Liver (tissue), 8 donors: ENCODE measurements at regions not wholly inside any gene's neighbourhood (a gene's known extent, or its start where the extent isn't known, plus 50 kb on each side); places are given as distances from the start of the nearest gene placed in this dataset.

Source experiments
- DNase-seq: peaks from one replicate; pipeline ENCODE4 v3.0.0-alpha.2; 2017; ENCODE audit warnings: low spot score
- H3K27ac ChIP-seq, 2 donors: one replicate each; pipeline ENCODE4 v1.7.0; 2013; ENCODE audit warnings: inconsistent platforms in 2 of 2, low read length in 2 of 2, control low read depth in 1 of 2, low read depth in 1 of 2, mild to moderate bottlenecking in 1 of 2
- H3K27me3 ChIP-seq, 4 donors: one replicate each; pipeline versions ENCODE4 v1.6.1 to v1.7.0; 2013; ENCODE audit warnings: low read length in 3 of 4, inconsistent platforms in 1 of 4, mild to moderate bottlenecking in 1 of 4, moderate library complexity in 1 of 4; ENCODE audit not compliant: control insufficient read depth in 4 of 4, insufficient read depth in 4 of 4
- H3K36me3 ChIP-seq, 4 donors: one replicate each; pipeline versions ENCODE4 v1.6.1 to v1.7.0; 2013; ENCODE audit warnings: low read length in 3 of 4, mild to moderate bottlenecking in 3 of 4, low read depth in 1 of 4, moderate library complexity in 1 of 4; ENCODE audit not compliant: control insufficient read depth in 4 of 4, insufficient read depth in 3 of 4
- H3K4me1 ChIP-seq, 4 donors: one replicate each; pipeline versions ENCODE4 v1.6.1 to v1.7.0; 2013; ENCODE audit warnings: low read length in 3 of 4, mild to moderate bottlenecking in 3 of 4, moderate library complexity in 1 of 4; ENCODE audit not compliant: control insufficient read depth in 4 of 4, insufficient read depth in 4 of 4
- H3K4me3 ChIP-seq, 3 donors: one replicate each; pipeline versions ENCODE4 v1.6.1 to v1.7.0; 2013; ENCODE audit warnings: low read length in 3 of 3, control low read depth in 1 of 3, low read depth in 1 of 3, mild to moderate bottlenecking in 1 of 3
- H3K9ac ChIP-seq, 2 donors: one replicate each; pipeline ENCODE4 v1.7.0; 2013; ENCODE audit warnings: low read length in 2 of 2, mild to moderate bottlenecking in 2 of 2, moderate library complexity in 2 of 2, control low read depth in 1 of 2, low read depth in 1 of 2
- H3K9me3 ChIP-seq, 4 donors: one replicate each; pipeline versions ENCODE4 v1.6.1 to v1.7.0; 2013; ENCODE audit warnings: low read length in 3 of 4; ENCODE audit not compliant: control insufficient read depth in 4 of 4
- ATF3 ChIP-seq: IDR thresholded peaks from 2 replicates; pipeline ENCODE4 v1.6.1; 2016; ENCODE audit warnings: antibody characterized with exemption
- FOXA1 ChIP-seq: IDR thresholded peaks from 2 replicates; pipeline ENCODE4 v1.6.1; 2016; ENCODE audit warnings: antibody characterized with exemption
- GABPA ChIP-seq, 2 donors: IDR thresholded peaks in 1 of 2; conservative IDR thresholded peaks in 1 of 2; 2 replicates each; pipeline ENCODE4 v1.6.1; 2016; ENCODE audit warnings: antibody characterized with exemption in 2 of 2, mild to moderate bottlenecking in 1 of 2, moderate library complexity in 1 of 2
- HNF4A ChIP-seq, 2 donors: conservative IDR thresholded peaks; 2 replicates each; pipeline ENCODE4 v1.6.1; 2016; ENCODE audit warnings: antibody characterized with exemption in 2 of 2, mild to moderate bottlenecking in 2 of 2
- JUND ChIP-seq, 2 donors: IDR thresholded peaks; 2 replicates each; pipeline ENCODE4 v1.6.1; 2016; ENCODE audit warnings: antibody characterized with exemption in 2 of 2
- MAX ChIP-seq: IDR thresholded peaks from 2 replicates; pipeline ENCODE4 v1.6.1; 2016; ENCODE audit warnings: antibody characterized with exemption
- NR2F2 ChIP-seq: IDR thresholded peaks from 2 replicates; pipeline ENCODE4 v1.6.1; 2016; ENCODE audit warnings: antibody characterized with exemption
- RAD21 ChIP-seq, 2 donors: IDR thresholded peaks; 2 replicates each; pipeline ENCODE4 v1.6.1; 2016; ENCODE audit warnings: antibody characterized with exemption in 2 of 2, mild to moderate bottlenecking in 2 of 2
- WGBS: extraction: QIAGEN DNeasy Blood & Tissue Kit; methylation state at CpG from one replicate; pipeline ENCODE4 v1.1.7; 2013; 5-methylcytosine and 5-hydroxymethylcytosine counted together
- TF ChIP-seq, protein P1 (sequence below): fragments of 150-350 bp; IDR thresholded peaks from 2 replicates; pipeline ENCODE4 v1.5.1; 2017; ENCODE audit warnings: improper control_type of control experiment, low read depth, low read length; ENCODE audit not compliant: missing input control
- donor health status: healthy.
- donor health status: healthy.
- donor health status: healthy.
- donor health status: healthy.
- donor health status: healthy.

DNA sequence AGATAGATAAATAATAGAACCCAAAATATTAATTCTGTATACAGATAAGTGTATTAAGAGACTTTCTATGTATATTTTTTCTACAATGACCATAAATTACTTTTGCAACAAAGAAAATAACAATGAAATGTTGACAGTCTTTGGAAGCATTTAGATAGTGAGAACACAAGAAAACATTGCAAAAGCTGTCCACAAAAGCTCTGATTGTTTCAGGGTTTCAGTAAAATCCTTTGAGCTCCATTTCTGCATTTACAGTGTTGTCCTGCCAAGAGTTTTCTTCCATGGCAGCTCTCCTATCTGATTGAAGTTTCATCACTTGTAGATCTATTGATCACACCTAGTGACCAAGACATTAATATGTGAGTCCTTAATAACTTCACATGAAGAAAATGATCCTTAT is 321.8 kb downstream of the GPR37 start:
- Histone ChIP-seq H3K4me3 (no peak overlapping the region), H3K27ac (no peak overlapping the region), H3K9me3 (no peaks in the 10 kb centered on the region), H3K4me1 (no peaks in the 10 kb centered on the region), H3K9ac (no peak overlapping the region), H3K36me3 (no peaks in the 10 kb centered on the region), H3K27me3 (no peaks in the 10 kb centered on the region)
- no peak for DNase-seq
- TF ChIP-seq GABPA (IDR thresholded peaks at IDR 0.05 in 1 of 2, conservative IDR thresholded peaks at IDR 0.05 in 1 of 2) (no peak), MAX (no peak), JUND (IDR thresholded peaks at IDR 0.05) (no peak), NR2F2 (no peak), RAD21 (IDR thresholded peaks at IDR 0.05) (no peak)

DNA sequence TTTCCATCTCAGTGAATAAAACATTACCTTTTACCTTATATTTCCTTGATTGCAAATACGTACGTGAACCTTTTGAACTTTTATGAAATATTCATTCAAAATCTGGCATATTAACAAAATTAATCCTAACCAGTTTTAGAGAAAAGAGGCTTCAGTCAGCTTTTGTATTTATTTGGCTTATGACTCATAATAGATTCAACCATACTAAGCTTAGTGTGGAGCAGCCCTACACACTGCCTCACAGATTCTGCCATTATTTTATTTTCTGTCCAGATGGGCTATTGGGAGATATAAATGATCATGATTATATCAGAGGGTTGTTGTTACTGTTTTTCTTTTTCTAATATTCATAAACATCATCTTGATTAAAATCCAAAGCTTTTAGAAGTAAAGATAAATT is 325.5 kb downstream of the GPR37 start:
- 82% methylated on average over 2 of the region's 2 CpGs for WGBS

GRCh38 chr7:124432009-124432578 is 333.5 kb downstream of the GPR37 start:
- Histone ChIP-seq H3K27ac (no peak overlapping the region), H3K9ac (no peak overlapping the region), H3K36me3 (no peaks in the 10 kb centered on the region), H3K4me1 (no peaks in the 10 kb centered on the region), H3K4me3 (no peak overlapping the region), H3K9me3 (no peaks in the 10 kb centered on the region), H3K27me3 (no peaks in the 10 kb centered on the region)
- TF ChIP-seq, protein P1, sequence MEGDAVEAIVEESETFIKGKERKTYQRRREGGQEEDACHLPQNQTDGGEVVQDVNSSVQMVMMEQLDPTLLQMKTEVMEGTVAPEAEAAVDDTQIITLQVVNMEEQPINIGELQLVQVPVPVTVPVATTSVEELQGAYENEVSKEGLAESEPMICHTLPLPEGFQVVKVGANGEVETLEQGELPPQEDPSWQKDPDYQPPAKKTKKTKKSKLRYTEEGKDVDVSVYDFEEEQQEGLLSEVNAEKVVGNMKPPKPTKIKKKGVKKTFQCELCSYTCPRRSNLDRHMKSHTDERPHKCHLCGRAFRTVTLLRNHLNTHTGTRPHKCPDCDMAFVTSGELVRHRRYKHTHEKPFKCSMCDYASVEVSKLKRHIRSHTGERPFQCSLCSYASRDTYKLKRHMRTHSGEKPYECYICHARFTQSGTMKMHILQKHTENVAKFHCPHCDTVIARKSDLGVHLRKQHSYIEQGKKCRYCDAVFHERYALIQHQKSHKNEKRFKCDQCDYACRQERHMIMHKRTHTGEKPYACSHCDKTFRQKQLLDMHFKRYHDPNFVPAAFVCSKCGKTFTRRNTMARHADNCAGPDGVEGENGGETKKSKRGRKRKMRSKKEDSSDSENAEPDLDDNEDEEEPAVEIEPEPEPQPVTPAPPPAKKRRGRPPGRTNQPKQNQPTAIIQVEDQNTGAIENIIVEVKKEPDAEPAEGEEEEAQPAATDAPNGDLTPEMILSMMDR, result no peak
- TF ChIP-seq ATF3 (peak; percentile 16), HNF4A (conservative IDR thresholded peaks at IDR 0.05) (peak in 1 of 2 donors; percentile 31)
- no peak for DNase-seq
- 88% methylated on average over 5 of the region's 5 CpGs for WGBS

More for the DNA sequence above, 325.5 kb downstream of the GPR37 start:
- H3K9ac ChIP-seq, result no peak overlapping the region
- no peaks in the 10 kb centered on the region for H3K4me1 ChIP-seq
- DNase-seq, result no peak
- H3K36me3 ChIP-seq, result no peaks in the 10 kb centered on the region
- no peak overlapping the region for H3K27ac ChIP-seq
- H3K9me3 ChIP-seq, result no peaks in the 10 kb centered on the region
- no peaks in the 10 kb centered on the region for H3K27me3 ChIP-seq
- H3K4me3 ChIP-seq, result no peak overlapping the region
- no peak for TF ChIP-seq FOXA1
- no peak for TF ChIP-seq MAX
- no peak for TF ChIP-seq GABPA (IDR thresholded peaks at IDR 0.05 in 1 of 2, conservative IDR thresholded peaks at IDR 0.05 in 1 of 2)

GRCh38 chr7:124429923-124430322 is 335.7 kb downstream of the GPR37 start:
- H3K4me1 ChIP-seq, result no peaks in the 10 kb centered on the region
- TF ChIP-seq RAD21 (IDR thresholded peaks at IDR 0.05), result no peak
- WGBS, result 82% methylated on average over 4 of the region's 4 CpGs
- no peak overlapping the region for H3K4me3 ChIP-seq
- no peak for DNase-seq
- H3K27me3 ChIP-seq, result no peaks in the 10 kb centered on the region
- no peak overlapping the region for H3K27ac ChIP-seq
- no peaks in the 10 kb centered on the region for H3K9me3 ChIP-seq
- H3K9ac ChIP-seq, result no peak overlapping the region
- no peaks in the 10 kb centered on the region for H3K36me3 ChIP-seq
